GM12878 (cell line): ENCODE measurements at regions not wholly inside any gene's neighbourhood (a gene's known extent, or its start where the extent isn't known, plus 50 kb on each side); places are given as distances from the start of the nearest gene placed in this dataset.

ENCODE experiments used
- ATAC-seq: fragments of 200-7000 bp; cut with Tn5 transposase; 3 replicates; pipeline ENCODE4 v1.9.1; 2020; ENCODE audit warnings: mild to moderate bottlenecking, moderate library complexity
- BruUV-seq: library from RNA; stranded (reverse); fragments of 400-500 nt; replicated peaks from 2 replicates; lab custom pipeline; 2021; lab: Mats Ljungman, UMichigan
- CTCF ChIA-PET: fragments of 300-600 bp; sonication (Branson Sonifier 250); formaldehyde crosslinking; extraction: SDS; loops from one replicate; lab custom pipeline; 2021; ENCODE audit warnings: inconsistent platforms; lab: Yijun Ruan, JAX
- POLR2A ChIA-PET: fragments of 350-600 bp; formaldehyde crosslinking; extraction: SDS; loops from one replicate; lab custom pipeline; 2021; ENCODE audit warnings: inconsistent platforms; lab: Charles Lee
- RAD21 ChIA-PET: fragments of 300-600 bp; sonication (Branson Sonifier 250); formaldehyde crosslinking; loops from one replicate; lab custom pipeline; 2023; ENCODE audit warnings: antibody characterized with exemption; ENCODE audit not compliant: unreplicated experiment; lab: Charles Lee
- SMC1A ChIA-PET: fragments of 300-600 bp; sonication (Branson Sonifier 250); formaldehyde crosslinking; loops from one replicate; lab custom pipeline; 2023; ENCODE audit not compliant: unreplicated experiment, uncharacterized antibody; lab: Charles Lee
- DNase-seq: peaks from one replicate; pipeline ENCODE4 v3.0.0-alpha.2; 2011; ENCODE audit warnings: low read depth, low spot score
- FAIRE-seq: peaks from 3 replicates; lab custom pipeline; 2011; peaks lifted over from hg19 to GRCh38; lab: Jason Lieb, UNC
- H2AFZ ChIP-seq: 2 replicates; pipeline ENCODE4 v1.6.0; 2011; ENCODE audit warnings: low read depth, low read length, control low read depth; ENCODE audit not compliant: control insufficient read depth
- H3K27ac ChIP-seq: 2 replicates; pipeline ENCODE4 v1.5.1; 2011; ENCODE audit warnings: control low read depth; ENCODE audit not compliant: control insufficient read depth, insufficient read depth
- H3K27me3 ChIP-seq, 2 experiments: replicated peaks in 1 of 2; 2 replicates each; pipeline versions ENCODE4 v1.6.0 to v1.6.1; 2011; ENCODE audit warnings: low read length in 1 of 2; ENCODE audit not compliant: control insufficient read depth in 2 of 2, insufficient read depth in 2 of 2
- H3K36me3 ChIP-seq, 2 experiments: 2 replicates each; pipeline ENCODE4 v1.5.1; 2011; ENCODE audit warnings: low read length in 1 of 2; ENCODE audit not compliant: control insufficient read depth in 2 of 2, insufficient read depth in 2 of 2
- H3K4me1 ChIP-seq: 2 replicates; pipeline ENCODE4 v1.6.1; 2011; ENCODE audit warnings: mild to moderate bottlenecking, low read length, moderate library complexity, mixed read lengths; ENCODE audit not compliant: control insufficient read depth, insufficient read depth
- H3K4me2 ChIP-seq: 2 replicates; pipeline ENCODE4 v1.6.0; 2011; ENCODE audit warnings: control low read depth; ENCODE audit not compliant: control insufficient read depth, insufficient read depth
- H3K4me3 ChIP-seq: fragments of 200-600 bp; sonication (generic); 2 replicates; pipeline ENCODE4 v1.5.1; 2016
- H3K79me2 ChIP-seq: 2 replicates; pipeline ENCODE4 v1.6.0; 2011; ENCODE audit warnings: low read length; ENCODE audit not compliant: control insufficient read depth, insufficient read depth
- H3K9ac ChIP-seq: 2 replicates; pipeline ENCODE4 v1.8.0; 2011; ENCODE audit warnings: low read length, control low read depth, mixed read lengths; ENCODE audit not compliant: control insufficient read depth, insufficient read depth
- H3K9me3 ChIP-seq: replicated peaks from 3 replicates; pipeline ENCODE4 v1.5.1; 2011; ENCODE audit warnings: mild to moderate bottlenecking, low read length; ENCODE audit not compliant: control insufficient read depth, insufficient read depth
- H4K20me1 ChIP-seq: 2 replicates; pipeline ENCODE4 v1.6.0; 2011; ENCODE audit not compliant: control insufficient read depth, insufficient read depth
- BCL11A ChIP-seq: IDR thresholded peaks from 2 replicates; pipeline ENCODE4 v1.6.1; 2011; ENCODE audit warnings: low read depth, low read length
- BMI1 ChIP-seq: fragments of 450-650 bp; IDR thresholded peaks from 2 replicates; pipeline ENCODE4 v1.6.1; 2016; ENCODE audit warnings: mild to moderate bottlenecking, moderate library complexity, borderline replicate concordance
- CBFB ChIP-seq: IDR thresholded peaks from 2 replicates; pipeline ENCODE4 v1.6.1; 2016; ENCODE audit warnings: antibody characterized with exemption, low read depth
- EZH2 ChIP-seq: IDR thresholded peaks from 2 replicates; pipeline ENCODE4 v1.6.1; 2012; ENCODE audit warnings: low read depth, mild to moderate bottlenecking, control low read depth, inconsistent platforms, low read length, borderline replicate concordance; ENCODE audit not compliant: control insufficient read depth
- HCFC1 ChIP-seq: fragments of 150-350 bp; IDR thresholded peaks from 2 replicates; pipeline ENCODE4 v1.6.1; 2014; ENCODE audit warnings: low read length
- MEF2A ChIP-seq: IDR thresholded peaks from 2 replicates; pipeline ENCODE4 v1.6.1; 2011; ENCODE audit warnings: low read depth, mild to moderate bottlenecking, low read length, moderate library complexity; ENCODE audit not compliant: insufficient read depth
- MTA2 ChIP-seq: fragments of 450-650 bp; IDR thresholded peaks from 2 replicates; pipeline ENCODE4 v1.6.1; 2016; ENCODE audit warnings: low read depth, mild to moderate bottlenecking, moderate library complexity
- NFXL1 ChIP-seq: fragments of 450-650 bp; IDR thresholded peaks from 2 replicates; pipeline ENCODE4 v1.6.1; 2017; ENCODE audit warnings: antibody characterized with exemption, mild to moderate bottlenecking, borderline replicate concordance
- SUPT20H ChIP-seq: IDR thresholded peaks from 2 replicates; pipeline ENCODE4 v1.6.1; 2011; ENCODE audit warnings: low read depth, mild to moderate bottlenecking, low read length, moderate library complexity, borderline replicate concordance; ENCODE audit not compliant: control insufficient read depth
- WGBS: methylation state at CpG from one replicate; pipeline ENCODE4 v1.1.6; 2016; ENCODE audit warnings: low lambda C conversion rate; ENCODE audit not compliant: insufficient replicate concordance, insufficient coverage; ENCODE audit errors: missing lambda C conversion rate; 5-methylcytosine and 5-hydroxymethylcytosine counted together
- in situ Hi-C: fragments of 300-500 bp; cut with MboI; formaldehyde crosslinking; loops from 9 replicates; pipeline ENCODE4 v1.14.3; 2018; ENCODE audit warnings: mixed read lengths
- intact Hi-C: fragments of 100-400 bp; cut with micrococcal nuclease; formaldehyde crosslinking; loops from one replicate; pipeline ENCODE4 v1.14.2; 2022; ENCODE audit not compliant: unreplicated experiment
- TF ChIP-seq, protein P1 (sequence below): IDR thresholded peaks from 2 replicates; pipeline ENCODE4 v1.6.1; 2011; ENCODE audit warnings: borderline replicate concordance, low read depth, mild to moderate bottlenecking, moderate library complexity, low read length; ENCODE audit not compliant: insufficient read depth, poor library complexity, severe bottlenecking
- TF ChIP-seq, protein P2 (sequence below): fragments of 450-650 bp; IDR thresholded peaks from 2 replicates; pipeline ENCODE4 v1.6.1; 2017; ENCODE audit warnings: borderline replicate concordance

DNA sequence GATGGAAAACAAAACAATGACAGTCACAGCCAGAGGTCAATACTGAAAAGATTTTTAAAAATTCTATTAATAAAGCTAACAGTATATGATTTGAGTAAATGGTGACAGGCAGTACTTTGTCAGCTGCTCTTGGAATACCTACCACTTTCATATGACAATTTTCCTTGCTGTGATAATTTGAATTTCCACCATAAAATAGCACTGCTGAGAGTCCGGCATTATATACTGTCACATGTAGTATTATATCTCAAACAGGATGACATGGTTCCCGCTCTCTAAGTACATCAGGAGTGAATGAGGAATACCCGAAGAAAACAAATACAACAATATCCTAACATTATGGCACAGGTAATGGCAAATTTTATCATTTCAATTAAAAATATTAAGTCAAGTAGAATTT, 146.8 kb upstream of the TMPRSS15 start:
- intact Hi-C loops = no loop called here
- DNase-seq (no peak), ATAC-seq (no peak), FAIRE-seq (no peak)
- BruUV-seq = no TSS peak
- Histone ChIP-seq H3K27me3 (no peaks in the 10 kb centered on the region), H3K27ac (no peak overlapping the region), H3K36me3 (no peaks in the 10 kb centered on the region), H3K9ac (no peak overlapping the region), H3K4me2 (no peak overlapping the region), H3K79me2 (no peaks in the 10 kb centered on the region), H3K9me3 (no peaks in the 10 kb centered on the region), H3K4me1 (no peaks in the 10 kb centered on the region), H2AFZ (no peak overlapping the region), H3K4me3 (no peak overlapping the region), H4K20me1 (no peaks in the 10 kb centered on the region)
- no peak for TF ChIP-seq NFXL1
- no peak for TF ChIP-seq BCL11A
- TF ChIP-seq MEF2A = no peak
- TF ChIP-seq, protein P1, sequence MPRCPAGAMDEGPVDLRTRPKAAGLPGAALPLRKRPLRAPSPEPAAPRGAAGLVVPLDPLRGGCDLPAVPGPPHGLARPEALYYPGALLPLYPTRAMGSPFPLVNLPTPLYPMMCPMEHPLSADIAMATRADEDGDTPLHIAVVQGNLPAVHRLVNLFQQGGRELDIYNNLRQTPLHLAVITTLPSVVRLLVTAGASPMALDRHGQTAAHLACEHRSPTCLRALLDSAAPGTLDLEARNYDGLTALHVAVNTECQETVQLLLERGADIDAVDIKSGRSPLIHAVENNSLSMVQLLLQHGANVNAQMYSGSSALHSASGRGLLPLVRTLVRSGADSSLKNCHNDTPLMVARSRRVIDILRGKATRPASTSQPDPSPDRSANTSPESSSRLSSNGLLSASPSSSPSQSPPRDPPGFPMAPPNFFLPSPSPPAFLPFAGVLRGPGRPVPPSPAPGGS = no peak
- TF ChIP-seq MTA2 = no peak
- TF ChIP-seq, protein P2, sequence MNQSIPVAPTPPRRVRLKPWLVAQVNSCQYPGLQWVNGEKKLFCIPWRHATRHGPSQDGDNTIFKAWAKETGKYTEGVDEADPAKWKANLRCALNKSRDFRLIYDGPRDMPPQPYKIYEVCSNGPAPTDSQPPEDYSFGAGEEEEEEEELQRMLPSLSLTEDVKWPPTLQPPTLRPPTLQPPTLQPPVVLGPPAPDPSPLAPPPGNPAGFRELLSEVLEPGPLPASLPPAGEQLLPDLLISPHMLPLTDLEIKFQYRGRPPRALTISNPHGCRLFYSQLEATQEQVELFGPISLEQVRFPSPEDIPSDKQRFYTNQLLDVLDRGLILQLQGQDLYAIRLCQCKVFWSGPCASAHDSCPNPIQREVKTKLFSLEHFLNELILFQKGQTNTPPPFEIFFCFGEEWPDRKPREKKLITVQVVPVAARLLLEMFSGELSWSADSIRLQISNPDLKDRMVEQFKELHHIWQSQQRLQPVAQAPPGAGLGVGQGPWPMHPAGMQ = no peak
- no peak for TF ChIP-seq SUPT20H
- TF ChIP-seq BMI1 = no peak
- TF ChIP-seq HCFC1 = no peak
- no peak for TF ChIP-seq CBFB
- TF ChIP-seq EZH2 = no peak
- in situ Hi-C loops = no loop called here
- POLR2A ChIA-PET = no interaction called here
- WGBS = 76% methylated on average over 3 of the region's 3 CpGs
- CTCF ChIA-PET = no interaction called here
- SMC1A ChIA-PET = no interaction called here
- RAD21 ChIA-PET = no interaction called here
